Stomach smooth muscle (tissue), 2 donors: ENCODE measurements at regions not wholly inside any gene's neighbourhood (a gene's known extent, or its start where the extent isn't known, plus 50 kb on each side); places are given as distances from the start of the nearest gene placed in this dataset.

Source experiments
- H3K27ac ChIP-seq: one replicate; pipeline ENCODE4 v1.7.0; 2013; ENCODE audit warnings: mild to moderate bottlenecking, low read length, inconsistent platforms
- H3K27me3 ChIP-seq, 2 donors: one replicate each; pipeline ENCODE4 v1.7.0; 2013; ENCODE audit warnings: low read length in 2 of 2; ENCODE audit not compliant: insufficient read depth in 2 of 2, control insufficient read depth in 1 of 2
- H3K36me3 ChIP-seq, 2 donors: one replicate each; pipeline ENCODE4 v1.7.0; 2013; ENCODE audit warnings: low read length in 2 of 2; ENCODE audit not compliant: control insufficient read depth in 2 of 2, insufficient read depth in 2 of 2
- H3K4me1 ChIP-seq: one replicate; pipeline ENCODE4 v1.7.0; 2013; ENCODE audit warnings: low read length; ENCODE audit not compliant: control insufficient read depth, insufficient read depth
- H3K4me3 ChIP-seq, 2 donors: one replicate each; pipeline ENCODE4 v1.7.0; 2013; ENCODE audit warnings: low read length in 2 of 2
- H3K9ac ChIP-seq, 2 donors: one replicate each; pipeline ENCODE4 v1.7.0; 2013; ENCODE audit warnings: low read length in 2 of 2, mild to moderate bottlenecking in 1 of 2
- H3K9me3 ChIP-seq, 2 donors: one replicate each; pipeline ENCODE4 v1.7.0; 2013; ENCODE audit warnings: low read length in 2 of 2; ENCODE audit not compliant: control insufficient read depth in 2 of 2
- donor health status: healthy.
- donor health status: Pancreatic carcinoma.

DNA sequence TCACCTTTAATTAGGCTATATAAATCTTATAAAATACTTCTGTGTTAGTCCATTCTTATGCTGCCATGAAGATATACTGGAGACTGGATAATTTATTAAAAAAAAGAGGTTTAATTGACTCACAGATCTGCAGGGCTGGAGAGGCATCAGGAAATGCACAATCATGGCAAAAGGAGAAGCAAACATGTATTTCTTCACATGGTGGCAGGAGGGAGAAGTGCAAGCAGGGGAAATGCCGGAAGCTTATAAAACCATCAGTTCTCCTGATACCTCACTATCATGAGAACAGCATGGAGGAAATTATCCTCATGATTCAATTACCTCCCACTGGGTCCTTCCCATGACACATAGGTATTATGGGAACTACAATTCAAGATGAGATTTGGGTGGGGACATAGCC lies 504.4 kb downstream of the RIT2 start:
- Histone ChIP-seq H3K4me3 (no peak overlapping the region), H3K9me3 (no peaks in the 10 kb centered on the region), H3K36me3 (no peaks in the 10 kb centered on the region), H3K27ac (no peak overlapping the region), H3K27me3 (no peaks in the 10 kb centered on the region), H3K9ac (no peak overlapping the region), H3K4me1 (no peaks in the 10 kb centered on the region)

DNA sequence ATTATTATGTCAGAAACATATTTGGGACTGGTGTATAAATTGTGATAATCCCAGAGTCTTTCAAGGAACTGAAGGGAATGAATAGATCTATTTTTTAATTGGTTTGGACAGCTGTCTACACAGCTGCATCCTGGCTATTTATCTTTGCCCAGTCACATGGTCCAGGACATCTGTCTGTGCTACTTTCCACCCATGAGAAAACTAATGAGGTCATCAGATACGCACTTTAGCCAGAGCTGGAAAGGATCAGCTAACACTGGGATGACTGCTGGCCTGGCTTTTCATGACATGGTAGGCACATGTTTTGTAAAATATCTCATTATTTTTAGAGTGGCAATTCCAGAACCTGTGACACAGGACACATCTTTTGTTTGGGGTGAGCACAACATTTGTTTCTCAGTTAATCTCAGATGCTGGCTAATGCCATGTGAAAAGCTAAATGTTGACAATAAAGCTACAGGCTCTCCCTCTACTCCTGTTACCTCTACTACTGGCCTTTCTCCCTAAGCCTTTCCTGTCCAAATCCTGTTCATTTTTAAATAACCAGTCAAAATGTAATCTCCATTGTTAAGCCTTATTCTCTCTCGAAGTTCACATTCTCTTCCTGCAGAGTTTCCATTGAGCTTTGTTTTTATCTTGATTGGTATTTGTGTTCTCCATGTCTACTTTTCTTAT lies 500.7 kb downstream of the RIT2 start:
- H3K36me3 ChIP-seq, result no peaks in the 10 kb centered on the region
- no peak overlapping the region for H3K27ac ChIP-seq
- no peaks in the 10 kb centered on the region for H3K27me3 ChIP-seq
- H3K9me3 ChIP-seq, result no peaks in the 10 kb centered on the region
- no peak overlapping the region for H3K9ac ChIP-seq
- H3K4me1 ChIP-seq, result no peaks in the 10 kb centered on the region
- no peak overlapping the region for H3K4me3 ChIP-seq

DNA sequence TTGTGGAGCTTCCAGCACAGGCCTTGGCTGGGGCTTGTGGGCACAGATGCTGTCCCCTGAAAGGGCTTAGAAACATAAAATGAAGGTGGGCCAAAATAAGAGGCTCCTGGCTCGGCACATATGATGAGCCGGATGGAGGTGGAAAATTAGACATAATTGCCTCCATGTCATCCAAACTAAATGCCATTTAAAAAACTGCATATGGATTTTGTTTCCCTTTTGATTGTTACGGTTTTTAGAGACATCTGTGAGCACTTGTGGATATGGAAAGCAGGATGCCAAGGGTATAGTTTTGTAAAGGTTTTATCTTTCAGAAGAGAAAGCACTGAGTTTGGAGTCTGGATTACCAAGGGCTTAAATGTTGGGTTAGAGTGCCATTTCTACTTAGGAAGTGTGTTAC lies 498.3 kb downstream of the RIT2 start:
- Histone ChIP-seq H3K36me3 (no peaks in the 10 kb centered on the region), H3K4me3 (no peak overlapping the region), H3K4me1 (no peaks in the 10 kb centered on the region), H3K9me3 (no peaks in the 10 kb centered on the region), H3K9ac (no peak overlapping the region), H3K27me3 (no peaks in the 10 kb centered on the region), H3K27ac (no peak overlapping the region)

DNA sequence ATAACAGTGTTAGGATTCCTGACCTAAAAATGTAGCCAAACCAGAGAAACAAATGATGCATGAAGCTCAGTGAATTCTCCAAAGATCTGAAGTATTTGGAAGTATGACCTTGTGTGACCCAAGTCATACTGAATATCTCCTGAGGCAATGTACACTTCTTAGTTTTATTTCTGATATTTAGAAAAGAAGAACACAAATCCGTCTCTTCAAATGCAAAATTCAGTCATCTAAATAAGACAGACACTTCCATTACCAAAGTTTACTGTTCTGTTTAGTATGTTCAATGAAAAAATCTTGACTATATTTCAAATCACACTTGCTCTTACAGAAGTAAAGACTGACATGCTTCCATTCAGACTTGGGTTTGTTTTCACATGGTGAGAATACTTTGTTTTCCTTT lies 495.7 kb downstream of the RIT2 start:
- Histone ChIP-seq H3K36me3 (no peaks in the 10 kb centered on the region), H3K27ac (no peak overlapping the region), H3K9me3 (no peaks in the 10 kb centered on the region), H3K9ac (no peak overlapping the region), H3K4me1 (no peaks in the 10 kb centered on the region), H3K27me3 (no peaks in the 10 kb centered on the region), H3K4me3 (no peak overlapping the region)

DNA sequence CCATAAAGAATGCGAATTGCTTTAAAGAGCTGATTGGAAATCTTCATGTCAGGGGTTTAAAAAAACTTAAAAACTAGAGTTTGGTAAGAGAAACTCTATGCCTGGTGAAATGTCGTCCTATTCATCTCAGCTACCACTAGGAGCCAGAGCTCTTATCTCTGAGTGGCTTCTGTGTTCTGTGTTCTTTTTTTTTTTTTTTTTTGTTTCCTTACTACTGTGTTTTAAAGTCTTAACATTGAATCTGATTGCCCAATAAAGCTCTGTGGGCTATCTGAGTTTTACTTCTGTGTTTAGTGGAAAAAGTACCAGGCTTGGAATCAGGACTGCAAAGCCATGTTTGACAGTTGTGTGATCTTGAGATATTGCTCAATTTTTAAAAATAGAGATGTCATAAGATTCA lies 494.8 kb downstream of the RIT2 start:
- Histone ChIP-seq H3K4me1 (no peaks in the 10 kb centered on the region), H3K9ac (no peak overlapping the region), H3K4me3 (no peak overlapping the region), H3K27ac (no peak overlapping the region), H3K9me3 (no peaks in the 10 kb centered on the region), H3K27me3 (no peaks in the 10 kb centered on the region), H3K36me3 (no peaks in the 10 kb centered on the region)

DNA sequence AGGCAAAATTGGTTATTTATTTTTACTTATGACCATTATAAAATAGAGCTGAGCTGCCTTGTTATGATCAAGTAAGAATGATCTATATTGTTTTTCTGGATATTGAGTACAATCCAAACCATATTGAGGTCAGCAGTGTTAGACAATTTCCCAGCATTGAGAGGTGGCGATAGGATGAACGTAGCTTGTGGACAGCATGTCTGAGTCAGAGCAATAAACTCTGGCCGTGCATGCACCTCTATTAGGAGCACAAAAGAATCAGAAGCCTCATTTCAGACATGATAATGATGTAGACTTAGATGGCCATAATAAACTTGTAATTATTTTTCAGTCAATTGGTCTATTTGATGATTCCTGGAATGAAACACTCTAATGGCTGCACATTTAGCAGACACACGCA lies 491.6 kb downstream of the RIT2 start:
- no peaks in the 10 kb centered on the region for H3K36me3 ChIP-seq
- no peak overlapping the region for H3K4me3 ChIP-seq
- no peaks in the 10 kb centered on the region for H3K4me1 ChIP-seq
- H3K9ac ChIP-seq, result no peak overlapping the region
- H3K27me3 ChIP-seq, result no peaks in the 10 kb centered on the region
- no peaks in the 10 kb centered on the region for H3K9me3 ChIP-seq
- no peak overlapping the region for H3K27ac ChIP-seq

DNA sequence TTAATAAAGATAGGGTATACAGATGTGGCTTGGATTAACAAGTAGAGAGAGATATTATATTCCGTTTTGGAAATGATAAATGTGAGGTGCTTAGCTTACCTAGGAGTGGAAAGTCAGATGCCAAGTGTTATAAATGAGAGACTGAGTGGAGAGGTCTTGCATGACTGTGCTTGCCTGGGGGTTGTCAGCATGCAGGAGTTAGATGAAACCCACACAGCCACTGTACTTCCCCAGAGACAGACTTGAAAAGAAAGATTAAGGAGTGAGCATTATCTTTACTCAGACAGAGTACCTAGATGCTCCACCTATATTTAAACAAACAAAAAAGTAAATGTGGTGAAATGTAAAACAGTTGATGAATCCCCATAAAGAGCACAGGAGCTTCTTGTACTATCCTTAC lies 482.7 kb downstream of the RIT2 start:
- H3K4me3 ChIP-seq, result no peak overlapping the region
- H3K27me3 ChIP-seq, result no peaks in the 10 kb centered on the region
- no peaks in the 10 kb centered on the region for H3K9me3 ChIP-seq
- no peak overlapping the region for H3K27ac ChIP-seq
- no peak overlapping the region for H3K9ac ChIP-seq
- no peaks in the 10 kb centered on the region for H3K4me1 ChIP-seq
- H3K36me3 ChIP-seq, result no peaks in the 10 kb centered on the region

DNA sequence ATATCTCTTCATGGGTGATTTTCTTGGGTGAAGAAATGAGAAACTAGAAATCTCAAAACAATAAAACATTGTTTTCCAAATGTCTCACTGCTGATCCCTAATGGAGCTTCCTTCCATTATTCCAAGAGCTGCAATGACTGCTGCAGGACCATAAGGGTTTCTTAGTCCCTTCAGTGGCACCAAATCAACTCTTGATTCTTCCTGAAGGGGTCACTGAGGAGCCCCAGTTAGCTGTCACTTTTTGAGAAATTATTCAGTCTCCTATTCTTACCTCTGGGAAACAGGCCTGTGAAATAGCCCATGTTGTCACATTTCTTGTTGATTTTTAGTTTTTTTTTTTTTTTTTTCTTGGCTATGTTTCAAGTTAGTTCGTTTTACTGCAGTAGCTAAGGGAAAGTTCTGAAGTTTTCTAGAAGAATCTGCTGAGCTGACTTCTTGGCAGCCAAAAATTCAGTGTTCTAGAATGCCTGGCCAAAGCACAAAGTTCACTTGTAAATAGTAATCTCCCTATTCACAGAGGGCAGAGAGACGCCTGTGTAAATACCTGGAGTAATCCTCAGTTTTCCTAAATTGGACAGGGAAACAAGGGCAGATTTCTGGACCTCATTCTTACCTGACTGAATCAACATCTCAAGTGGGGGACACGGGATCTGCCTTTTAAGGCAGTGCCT lies 480.0 kb downstream of the RIT2 start:
- no peak overlapping the region for H3K9ac ChIP-seq
- H3K27ac ChIP-seq, result no peak overlapping the region
- H3K9me3 ChIP-seq, result no peaks in the 10 kb centered on the region
- no peaks in the 10 kb centered on the region for H3K4me1 ChIP-seq
- H3K36me3 ChIP-seq, result no peaks in the 10 kb centered on the region
- H3K27me3 ChIP-seq, result no peaks in the 10 kb centered on the region
- no peak overlapping the region for H3K4me3 ChIP-seq

DNA sequence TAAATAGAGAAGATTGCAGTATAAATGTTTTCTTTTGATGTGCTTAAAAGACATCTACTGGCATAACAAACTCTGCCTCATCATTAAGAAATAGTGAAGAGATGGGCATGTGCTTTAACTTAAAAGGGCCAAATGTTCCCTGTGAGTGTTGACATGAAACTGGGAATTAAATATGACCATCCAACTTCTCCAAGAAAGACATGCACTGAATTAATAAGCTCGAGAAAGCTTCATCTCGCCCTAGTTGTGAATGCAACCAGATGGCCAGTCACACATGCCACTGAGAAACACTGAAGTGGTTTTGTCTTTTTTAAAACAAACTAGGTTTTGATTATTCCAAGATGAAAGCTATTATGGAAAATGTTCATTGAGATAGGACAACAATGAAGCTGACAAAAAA lies 479.2 kb downstream of the RIT2 start:
- Histone ChIP-seq H3K4me1 (no peaks in the 10 kb centered on the region), H3K9ac (no peak overlapping the region), H3K27me3 (no peaks in the 10 kb centered on the region), H3K4me3 (no peak overlapping the region), H3K27ac (no peak overlapping the region), H3K9me3 (no peaks in the 10 kb centered on the region), H3K36me3 (no peaks in the 10 kb centered on the region)

DNA sequence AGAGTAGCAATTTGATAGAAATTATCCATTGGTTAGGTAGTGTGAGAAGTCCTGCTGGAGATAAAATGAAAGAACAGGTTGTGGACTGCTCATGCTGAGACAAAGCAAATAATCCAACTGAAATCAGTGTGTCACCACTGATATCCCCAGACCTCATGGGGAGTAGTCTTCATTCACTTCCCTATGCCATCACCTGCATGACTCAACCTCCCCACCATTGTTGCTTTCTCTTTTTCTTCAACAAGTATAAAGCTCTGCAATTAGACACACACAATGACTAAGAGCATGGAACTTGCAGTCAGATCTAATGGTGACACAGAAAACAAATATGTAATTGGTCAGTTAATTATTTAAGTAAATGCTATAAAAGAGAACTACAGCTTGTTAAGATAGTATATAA lies 475.3 kb downstream of the RIT2 start:
- no peak overlapping the region for H3K9ac ChIP-seq
- no peaks in the 10 kb centered on the region for H3K36me3 ChIP-seq
- no peak overlapping the region for H3K27ac ChIP-seq
- no peak overlapping the region for H3K4me3 ChIP-seq
- no peaks in the 10 kb centered on the region for H3K4me1 ChIP-seq
- H3K27me3 ChIP-seq, result no peaks in the 10 kb centered on the region
- H3K9me3 ChIP-seq, result no peaks in the 10 kb centered on the region

DNA sequence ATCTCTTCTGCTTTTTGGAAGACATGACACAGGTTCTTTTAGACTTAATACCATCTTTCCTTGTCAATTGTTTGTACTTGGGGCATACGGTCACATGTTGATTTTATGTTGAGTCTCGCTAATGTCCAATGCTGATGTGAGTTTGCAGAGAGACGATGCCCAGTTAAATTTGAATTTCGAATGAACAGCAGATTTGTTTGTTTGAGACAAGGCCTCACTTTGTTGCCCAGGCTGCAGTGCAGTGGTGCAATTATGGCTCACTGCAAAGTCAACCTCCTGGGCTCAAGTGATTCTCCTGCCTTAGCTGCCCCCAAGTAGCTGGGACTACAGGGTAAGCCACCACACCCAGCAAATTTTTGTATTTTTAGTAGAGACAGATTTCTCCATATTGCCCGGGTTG lies 473.5 kb downstream of the RIT2 start:
- Histone ChIP-seq H3K9ac (no peak overlapping the region), H3K27ac (no peak overlapping the region), H3K4me3 (no peak overlapping the region), H3K9me3 (no peaks in the 10 kb centered on the region), H3K36me3 (no peaks in the 10 kb centered on the region), H3K27me3 (no peaks in the 10 kb centered on the region), H3K4me1 (no peaks in the 10 kb centered on the region)
